IPS-NIHi11 (cell line): ENCODE measurements at regions not wholly inside any gene's neighbourhood (a gene's known extent, or its start where the extent isn't known, plus 50 kb on each side); places are given as distances from the start of the nearest gene placed in this dataset.
"Not testable (repeated sequence)": the region's sequence is repeated elsewhere in the genome, so short reads cannot be mapped to it uniquely, and the experiment has no call there.

Experiments used
- DNase-seq: peaks from one replicate; pipeline ENCODE4 v3.0.0; 2012; ENCODE audit warnings: mixed read lengths, low spot score

GRCh38 chr3:107150675-107151074 lies 226.6 kb upstream of the CCDC54 start:
- no peak for DNase-seq

- no peak for DNase-seq
Observed at GRCh38 chr3:107153981-107154380, 223.3 kb upstream of the CCDC54 start.

- DNase-seq, result no peak
Observed at GRCh38 chr3:107172411-107172810, 204.8 kb upstream of the CCDC54 start.

GRCh38 chr3:107184375-107184774 lies 192.9 kb upstream of the CCDC54 start:
- DNase-seq, result no peak

- DNase-seq, result no peak
Observed at GRCh38 chr3:107188262-107188661, 189.0 kb upstream of the CCDC54 start.

GRCh38 chr3:107189158-107189791 lies 188.0 kb upstream of the CCDC54 start:
- DNase-seq, result no peak

GRCh38 chr3:107193116-107193515 lies 184.1 kb upstream of the CCDC54 start:
- no peak for DNase-seq

GRCh38 chr3:107198581-107199181 lies 178.6 kb upstream of the CCDC54 start:
- DNase-seq, result no peak

- no peak for DNase-seq
Observed at GRCh38 chr3:107201146-107201545, 176.1 kb upstream of the CCDC54 start.

GRCh38 chr3:107202885-107203284 lies 174.4 kb upstream of the CCDC54 start:
- not testable (repeated sequence) for DNase-seq

- no peak for DNase-seq
Observed at GRCh38 chr3:107204121-107204520, 173.1 kb upstream of the CCDC54 start.

GRCh38 chr3:107205358-107205757 lies 171.9 kb upstream of the CCDC54 start:
- DNase-seq, result no peak

- peak; percentile 71 for DNase-seq
Observed at GRCh38 chr3:107206141-107206540, 171.1 kb upstream of the CCDC54 start.

- DNase-seq, result no peak
Observed at GRCh38 chr3:107206945-107207344, 170.3 kb upstream of the CCDC54 start.

GRCh38 chr3:107208100-107208499 lies 169.1 kb upstream of the CCDC54 start:
- DNase-seq, result peak; percentile 20

GRCh38 chr3:107208796-107209195 lies 168.4 kb upstream of the CCDC54 start:
- no peak for DNase-seq

GRCh38 chr3:107209302-107209990 lies 167.8 kb upstream of the CCDC54 start:
- DNase-seq, result no peak

GRCh38 chr3:107211608-107212007 lies 165.6 kb upstream of the CCDC54 start:
- no peak for DNase-seq

- DNase-seq, result no peak
Observed at GRCh38 chr3:107212618-107213017, 164.6 kb upstream of the CCDC54 start.

GRCh38 chr3:107213044-107213669 lies 164.1 kb upstream of the CCDC54 start:
- no peak for DNase-seq

- DNase-seq, result no peak
Observed at GRCh38 chr3:107216229-107216628, 161.0 kb upstream of the CCDC54 start.

GRCh38 chr3:107216711-107217110 lies 160.5 kb upstream of the CCDC54 start:
- no peak for DNase-seq

- no peak for DNase-seq
Observed at GRCh38 chr3:107217172-107217571, 160.1 kb upstream of the CCDC54 start.
